ENCODE measurements at regions not wholly inside any gene's neighbourhood (a gene's known extent, or its start where the extent isn't known, plus 50 kb on each side); places are given as distances from the start of the nearest gene placed in this dataset.

DNA sequence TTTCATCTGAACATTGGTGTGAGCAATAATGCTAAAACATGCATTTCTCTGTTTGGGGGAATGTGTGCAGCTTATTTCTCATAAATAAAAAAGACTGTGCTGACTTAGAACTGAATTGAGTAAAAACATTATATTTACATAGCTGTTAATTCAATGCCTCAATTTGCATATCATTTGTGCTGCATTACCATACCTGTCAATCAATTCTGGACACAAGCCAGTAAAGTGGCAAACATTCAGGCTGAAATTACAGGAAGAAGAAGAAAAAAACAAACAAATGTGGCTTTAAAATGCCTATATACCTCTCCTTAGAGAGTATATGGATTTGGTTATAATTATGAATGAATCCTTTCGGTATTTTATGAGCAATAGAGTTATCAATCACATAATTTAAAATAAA is 380.1 kb upstream of the GBE1 start:
- TF ChIP-seq GATA2 (IDR thresholded peaks at IDR 0.05; ENCODE audit: low read depth, low read length) (no peak), GATA3 (IDR thresholded peaks at IDR 0.05; ENCODE audit: low read depth, low read length) (no peak)

DNA sequence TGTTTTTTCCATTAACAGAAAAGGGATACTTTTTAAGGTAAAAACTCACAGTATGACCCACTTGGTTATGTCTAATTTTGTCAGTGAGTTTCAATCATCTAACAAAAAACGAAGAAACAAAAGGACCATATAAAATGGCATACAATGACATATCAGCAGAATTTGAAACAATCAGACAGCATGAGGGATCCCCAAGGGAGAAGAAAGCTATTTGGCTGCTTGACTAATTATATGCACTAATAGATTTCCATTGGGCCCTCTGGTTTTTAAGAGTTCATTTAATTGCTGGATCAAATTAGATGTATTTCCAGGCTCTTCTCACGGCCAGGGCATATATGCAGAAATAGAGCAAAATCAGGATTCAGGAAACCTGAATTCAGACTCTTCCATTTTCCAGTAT is 376.4 kb upstream of the GBE1 start:
- TF ChIP-seq GATA3 (IDR thresholded peaks at IDR 0.05; ENCODE audit: low read depth, low read length), result no peak
- no peak for TF ChIP-seq GATA2 (IDR thresholded peaks at IDR 0.05; ENCODE audit: low read depth, low read length)

DNA sequence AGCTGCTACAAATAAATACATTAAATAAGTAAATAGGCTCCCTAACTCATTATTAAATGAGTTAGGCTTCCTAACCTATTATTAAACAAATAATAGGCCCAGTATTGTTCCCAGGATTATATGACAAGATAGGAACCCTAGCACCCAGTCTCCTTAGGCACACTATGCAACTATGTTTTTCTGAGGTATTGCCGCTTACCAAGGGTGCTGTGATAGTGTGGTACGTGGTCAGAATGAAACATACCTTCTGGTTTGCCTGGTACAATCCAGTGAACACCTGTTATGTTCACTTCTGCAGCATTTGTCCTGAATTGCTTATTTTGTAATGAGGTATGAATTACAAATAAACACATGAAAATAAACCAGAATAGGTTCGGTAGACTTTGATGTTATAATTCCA is 375.6 kb upstream of the GBE1 start:
- TF ChIP-seq GATA2 (IDR thresholded peaks at IDR 0.05; ENCODE audit: low read depth, low read length) (no peak), GATA3 (IDR thresholded peaks at IDR 0.05; ENCODE audit: low read depth, low read length) (no peak)

DNA sequence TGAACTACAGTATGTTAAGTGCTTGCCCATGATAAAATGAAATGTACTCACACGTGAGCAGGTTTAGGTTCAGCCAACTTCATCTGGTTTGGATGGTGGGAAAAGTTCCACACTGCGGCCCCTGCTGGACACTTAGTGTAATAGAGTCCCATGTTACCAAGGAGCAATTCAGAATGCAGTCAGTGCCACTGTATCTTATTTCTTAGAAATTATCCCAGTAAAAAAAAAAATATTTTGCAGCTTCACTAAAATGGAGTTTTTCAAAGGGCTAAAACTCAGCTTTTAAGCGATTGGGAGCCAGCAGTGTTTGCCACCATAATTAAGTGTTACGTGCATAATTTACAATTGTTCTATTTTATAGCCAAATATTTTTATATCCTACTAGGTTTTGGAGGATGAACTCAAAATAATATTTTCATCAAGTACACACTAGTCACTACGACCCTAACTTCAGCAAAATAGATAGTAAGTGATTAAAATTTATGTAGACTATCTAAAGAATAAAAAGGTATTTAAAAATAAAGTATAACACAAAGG is 371.7 kb upstream of the GBE1 start:
- no peak for TF ChIP-seq GATA2 (IDR thresholded peaks at IDR 0.05; ENCODE audit: low read depth, low read length)
- no peak for TF ChIP-seq GATA3 (IDR thresholded peaks at IDR 0.05; ENCODE audit: low read depth, low read length)

DNA sequence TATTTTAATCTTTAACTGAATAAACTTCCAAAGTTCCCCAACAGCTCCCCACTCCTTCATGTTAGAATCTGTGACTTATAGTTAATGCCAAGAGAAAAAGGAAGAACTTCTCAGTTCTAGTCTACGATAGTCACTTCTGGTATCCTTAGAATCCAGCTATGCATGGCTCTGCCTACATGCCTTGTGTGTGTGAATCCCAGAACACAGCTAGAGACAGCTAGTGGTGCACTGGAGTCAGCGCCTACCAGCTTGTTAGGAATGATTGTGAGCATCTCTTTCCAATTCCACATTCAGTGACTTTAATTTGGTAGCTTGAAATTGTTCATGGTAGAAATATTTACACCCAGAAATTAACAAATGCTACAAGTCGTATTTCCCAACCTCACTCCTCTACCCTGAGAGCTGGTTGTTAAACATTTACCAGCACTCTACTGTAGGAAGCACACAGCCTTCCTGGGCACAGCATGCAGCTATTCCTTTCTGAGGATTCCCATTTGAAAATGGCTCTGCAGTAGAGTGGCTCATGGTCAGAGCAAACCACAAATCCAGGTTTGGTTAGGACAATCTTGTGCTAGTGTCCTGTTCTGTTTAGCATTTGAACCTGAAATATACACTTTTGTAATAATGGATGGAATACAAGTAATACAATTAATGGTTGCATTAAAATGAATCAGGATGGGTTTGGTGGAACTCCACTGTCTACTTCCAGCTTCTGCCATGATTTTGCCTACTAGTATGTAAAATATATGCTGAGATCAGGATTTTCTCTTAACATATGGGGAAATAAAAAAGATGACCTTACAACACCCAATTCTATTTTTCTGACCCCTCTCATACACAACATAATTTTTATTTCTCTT is 371.0 kb upstream of the GBE1 start:
- TF ChIP-seq GATA2 (IDR thresholded peaks at IDR 0.05; ENCODE audit: low read depth, low read length), result no peak
- no peak for TF ChIP-seq GATA3 (IDR thresholded peaks at IDR 0.05; ENCODE audit: low read depth, low read length)

DNA sequence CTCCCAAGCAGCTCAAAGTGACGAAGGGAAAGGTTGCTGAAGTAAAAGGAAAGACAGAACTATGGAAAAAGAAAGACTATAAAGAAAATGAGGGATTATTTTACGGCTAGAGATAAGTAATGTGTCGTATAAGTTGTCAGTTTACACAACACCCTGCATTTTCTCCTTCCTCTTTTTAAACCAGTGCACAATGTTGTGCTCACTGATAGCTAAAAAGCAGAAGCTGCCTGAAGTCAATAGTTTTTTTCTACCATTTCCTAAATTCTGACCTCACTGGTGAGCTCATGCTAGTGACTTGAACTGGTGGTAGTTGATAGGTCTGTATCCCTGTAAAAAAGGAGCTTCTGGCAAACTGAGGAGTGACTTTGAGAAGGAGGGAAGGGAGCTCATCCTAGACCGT is 368.6 kb upstream of the GBE1 start:
- TF ChIP-seq GATA3 (IDR thresholded peaks at IDR 0.05; ENCODE audit: low read depth, low read length), result no peak
- no peak for TF ChIP-seq GATA2 (IDR thresholded peaks at IDR 0.05; ENCODE audit: low read depth, low read length)

DNA sequence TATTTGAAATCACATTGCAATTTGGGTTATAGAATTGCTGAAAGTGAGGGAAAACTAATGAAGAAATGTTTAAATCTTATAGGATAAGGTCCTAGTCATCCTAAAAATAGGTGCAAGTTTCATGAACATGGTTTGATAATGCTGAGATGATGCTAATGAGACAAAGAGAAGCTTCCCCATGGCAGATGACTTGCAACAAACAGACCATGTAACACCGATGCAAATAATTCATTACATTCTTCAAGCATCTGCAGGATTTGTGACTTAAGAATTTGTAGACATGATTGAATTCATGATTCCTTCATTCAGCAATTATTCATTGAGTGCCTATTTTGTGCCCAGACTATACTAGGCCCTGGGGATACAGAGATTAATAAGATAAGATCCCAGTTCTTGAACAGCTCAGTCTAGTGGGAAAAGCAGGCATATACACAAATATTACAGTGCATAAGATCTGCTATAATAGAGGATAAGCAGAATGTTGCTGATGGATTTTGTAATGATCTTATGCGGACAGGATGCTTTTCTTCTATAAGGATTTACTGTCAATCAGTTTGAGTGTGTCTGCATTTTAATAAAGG is 367.9 kb upstream of the GBE1 start:
- no peak for TF ChIP-seq GATA2 (IDR thresholded peaks at IDR 0.05; ENCODE audit: low read depth, low read length)

DNA sequence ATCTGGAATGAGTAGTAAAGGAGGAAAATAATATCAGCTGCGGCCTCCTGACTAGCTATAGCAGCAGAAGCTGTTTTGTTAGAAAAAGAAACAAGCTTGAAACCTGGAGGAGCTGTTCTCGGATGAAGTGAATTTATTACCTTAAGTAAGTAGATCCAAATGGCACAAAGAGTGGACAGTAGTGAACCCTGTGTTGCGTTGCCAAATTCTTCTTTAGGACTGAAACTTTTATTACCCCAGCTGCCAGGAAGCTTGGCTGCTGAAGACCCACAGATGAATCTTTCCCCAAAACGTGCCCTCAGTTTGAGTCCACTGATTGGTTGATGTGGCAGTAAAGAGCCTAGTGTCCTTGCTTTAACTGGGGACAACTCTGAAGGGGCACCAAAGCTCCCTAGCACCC is 366.8 kb upstream of the GBE1 start:
- TF ChIP-seq GATA3 (IDR thresholded peaks at IDR 0.05; ENCODE audit: low read depth, low read length) (no peak), GATA2 (IDR thresholded peaks at IDR 0.05; ENCODE audit: low read depth, low read length) (no peak)

DNA sequence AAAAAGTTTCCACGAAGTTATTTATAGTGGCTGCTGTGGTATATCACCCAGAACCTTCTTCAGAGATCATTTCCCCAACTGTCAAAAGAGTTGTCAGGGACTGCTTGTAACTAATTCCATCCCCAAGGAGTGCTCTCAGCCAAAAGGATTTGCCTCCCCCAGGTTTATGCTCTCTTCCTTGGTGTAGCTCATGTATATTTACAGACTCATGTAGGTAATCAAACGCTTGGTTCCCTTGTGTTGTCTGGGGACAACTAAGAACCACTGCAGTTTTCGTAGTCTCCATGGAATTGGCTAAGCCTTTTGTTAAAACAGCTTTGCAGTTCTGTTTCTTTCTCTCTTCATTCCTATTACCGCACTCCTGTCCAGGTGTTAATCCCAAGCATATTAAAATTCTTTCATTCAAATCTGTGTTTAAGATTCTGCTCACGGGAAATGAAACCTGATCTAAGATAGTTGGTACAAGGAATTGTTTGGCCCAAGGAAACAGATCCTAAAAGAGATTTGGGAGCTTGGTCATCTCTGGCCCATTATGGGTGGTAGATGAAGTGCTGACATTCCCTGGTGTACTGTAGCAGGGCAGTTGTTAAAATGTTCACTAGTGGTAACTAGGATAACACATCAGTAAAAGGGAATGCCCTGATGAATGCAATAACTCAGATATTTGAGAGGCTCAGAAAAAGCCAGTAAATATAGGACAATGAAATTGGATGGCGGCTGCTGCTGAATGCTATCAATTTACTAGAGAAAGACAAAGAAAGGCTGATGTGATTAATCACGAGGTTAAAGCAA is 361.3 kb upstream of the GBE1 start:
- TF ChIP-seq GATA3 (IDR thresholded peaks at IDR 0.05; ENCODE audit: low read depth, low read length), result no peak
- no peak for TF ChIP-seq GATA2 (IDR thresholded peaks at IDR 0.05; ENCODE audit: low read depth, low read length)

DNA sequence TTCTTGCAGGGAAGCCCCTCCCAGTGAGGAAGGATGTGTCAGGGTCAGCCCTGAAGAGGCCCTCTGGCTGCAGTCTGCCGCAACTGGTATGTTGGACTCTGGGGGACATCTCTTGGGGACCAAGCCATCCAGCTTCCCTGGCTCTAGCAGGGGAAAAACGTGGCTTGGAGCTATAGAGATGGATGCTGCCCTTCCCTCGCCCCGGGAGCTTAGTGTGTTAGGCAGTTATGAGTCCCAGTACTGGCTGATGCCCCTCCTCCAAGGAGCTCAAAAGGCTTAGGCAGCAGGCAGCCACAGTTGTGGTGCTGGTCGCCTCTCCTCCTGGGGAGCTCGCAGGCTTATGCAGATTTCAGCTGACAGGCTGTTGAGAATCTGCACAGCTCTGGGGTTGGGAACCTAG is 353.1 kb upstream of the GBE1 start:
- no peak for TF ChIP-seq GATA3 (IDR thresholded peaks at IDR 0.05; ENCODE audit: low read depth, low read length)

DNA sequence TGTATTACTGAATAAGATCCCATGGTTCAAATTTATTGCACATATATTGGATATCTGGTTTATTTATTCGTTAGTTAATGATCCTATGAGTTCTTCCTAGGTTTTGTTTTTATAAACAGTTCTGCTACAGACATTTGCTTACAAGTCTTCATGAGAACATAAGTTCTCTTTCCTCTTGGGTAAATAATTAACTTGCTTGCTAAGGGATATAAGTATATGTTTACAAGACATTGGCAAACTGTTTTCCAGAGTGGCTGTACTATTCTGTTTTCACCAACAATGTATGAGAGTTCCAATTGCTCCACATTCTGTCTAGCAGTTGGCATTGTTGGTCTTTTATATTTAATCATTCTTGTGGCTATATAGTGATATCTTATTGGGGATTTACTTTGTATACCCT is 341.8 kb upstream of the GBE1 start:
- no peak for TF ChIP-seq GATA3 (IDR thresholded peaks at IDR 0.05; ENCODE audit: low read depth, low read length)
- no peak for TF ChIP-seq GATA2 (IDR thresholded peaks at IDR 0.05; ENCODE audit: low read depth, low read length)

DNA sequence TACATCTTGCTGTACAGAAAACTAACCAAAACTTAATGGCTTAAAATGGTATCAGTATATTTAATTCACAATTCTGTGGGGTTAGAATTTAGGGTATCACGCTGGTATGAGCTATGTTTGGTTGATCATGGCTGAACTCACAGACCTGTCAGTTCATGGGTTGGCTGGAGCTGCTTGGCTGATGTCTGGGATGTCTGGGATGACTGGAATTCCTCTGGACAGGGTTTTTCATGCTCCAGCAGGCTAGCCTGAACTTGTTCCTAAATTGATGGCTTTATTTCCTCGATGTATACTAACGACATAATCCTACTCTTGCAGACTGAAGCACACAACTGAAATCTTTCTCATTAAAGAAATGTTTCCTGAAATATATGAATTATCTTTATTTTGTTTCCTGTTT is 338.9 kb upstream of the GBE1 start:
- TF ChIP-seq GATA2 (IDR thresholded peaks at IDR 0.05; ENCODE audit: low read depth, low read length) (no peak), GATA3 (IDR thresholded peaks at IDR 0.05; ENCODE audit: low read depth, low read length) (no peak)

DNA sequence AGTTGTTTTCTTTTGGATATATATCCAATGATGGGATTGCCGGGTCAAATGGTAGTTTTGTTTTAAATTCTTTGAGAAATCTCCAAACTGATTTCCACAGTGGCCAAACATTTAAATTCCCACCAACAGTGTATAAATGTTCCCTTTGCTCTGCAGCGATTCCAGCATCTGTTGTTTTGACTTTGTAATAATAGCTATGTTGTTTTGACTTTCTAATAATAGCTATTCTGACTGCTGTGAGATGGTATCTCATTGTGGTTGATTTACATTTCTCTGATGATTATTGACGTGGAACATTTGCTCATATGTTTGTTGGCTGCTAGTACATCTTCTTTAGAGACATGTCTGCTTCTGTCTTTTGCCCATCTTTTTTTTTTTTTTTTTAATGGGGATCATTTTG is 332.2 kb upstream of the GBE1 start:
- TF ChIP-seq GATA3 (IDR thresholded peaks at IDR 0.05; ENCODE audit: low read depth, low read length) (no peak), GATA2 (IDR thresholded peaks at IDR 0.05; ENCODE audit: low read depth, low read length) (no peak)

DNA sequence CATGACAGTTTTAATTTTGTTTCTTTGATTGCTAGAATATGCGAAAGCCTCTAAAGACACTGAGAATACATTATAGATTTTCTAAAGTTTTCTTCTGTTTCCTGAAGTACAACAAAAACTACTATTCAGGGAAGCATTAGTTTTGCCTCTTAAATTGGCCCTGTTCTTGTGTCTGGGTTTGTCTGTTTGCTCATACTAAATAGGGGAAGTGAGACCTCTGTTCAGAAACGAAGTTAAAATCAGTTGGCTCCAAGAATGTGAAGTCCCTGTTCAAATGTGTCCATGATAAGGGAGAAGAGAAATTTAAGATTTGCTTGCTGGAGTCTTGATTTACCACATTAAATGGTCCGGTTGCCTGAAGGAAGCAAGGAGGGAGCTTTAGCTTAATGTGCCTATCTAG is 327.3 kb upstream of the GBE1 start:
- TF ChIP-seq GATA2 (IDR thresholded peaks at IDR 0.05; ENCODE audit: low read depth, low read length) (no peak), GATA3 (IDR thresholded peaks at IDR 0.05; ENCODE audit: low read depth, low read length) (no peak)
